ENCODE measurements at regions not wholly inside any gene's neighbourhood (a gene's known extent, or its start where the extent isn't known, plus 50 kb on each side); places are given as distances from the start of the nearest gene placed in this dataset.

- H3K4me1 Mint-ChIP-seq (ENCODE audit: low read depth): no peaks in the 10 kb centered on the region
- POLR2A ChIA-PET: no interaction called here
- CTCF ChIA-PET: no interaction called here
- no peak for DNase-seq
- H3K36me3 Mint-ChIP-seq: no peaks in the 10 kb centered on the region
- intact Hi-C loops (cut with micrococcal nuclease): no loop called here
- H3K9me3 Mint-ChIP-seq: no peaks in the 10 kb centered on the region
- no peak overlapping the region for H3K27ac Mint-ChIP-seq
- peaks cover 8% of the 10 kb centered on the region for H3K27me3 Mint-ChIP-seq
- H3K4me3 Mint-ChIP-seq: no peak overlapping the region
Measured at GRCh38 chr12:58159941-58160340, 218.6 kb downstream of the ATP23 start.

- POLR2A ChIA-PET: no interaction called here
- no peaks in the 10 kb centered on the region for H3K36me3 Mint-ChIP-seq
- H3K4me3 Mint-ChIP-seq: no peak overlapping the region
- H3K9me3 Mint-ChIP-seq: no peaks in the 10 kb centered on the region
- H3K4me1 Mint-ChIP-seq (ENCODE audit: low read depth): no peaks in the 10 kb centered on the region
- peaks cover 12% of the 10 kb centered on the region for H3K27me3 Mint-ChIP-seq
- no peak overlapping the region for H3K27ac Mint-ChIP-seq
- DNase-seq: no peak
- intact Hi-C loops (cut with micrococcal nuclease): no loop called here
- CTCF ChIA-PET: interaction anchor here (0.7 kb wide), 1 partner anchor 136 kb away, joined by 3 read pairs; no protein-coding TSS in a partner anchor
Measured at GRCh38 chr12:58161773-58162172, 220.4 kb downstream of the ATP23 start.

- no peaks in the 10 kb centered on the region for H3K9me3 Mint-ChIP-seq
- ChIA-PET CTCF (no interaction called here), POLR2A (no interaction called here)
- H3K27me3 Mint-ChIP-seq: peaks cover 12% of the 10 kb centered on the region
- H3K27ac Mint-ChIP-seq: no peak overlapping the region
- DNase-seq: no peak
- no peaks in the 10 kb centered on the region for H3K4me1 Mint-ChIP-seq (ENCODE audit: low read depth)
- no peak overlapping the region for H3K4me3 Mint-ChIP-seq
- intact Hi-C loops (cut with micrococcal nuclease): no loop called here
- no peaks in the 10 kb centered on the region for H3K36me3 Mint-ChIP-seq
Measured at GRCh38 chr12:58163021-58163420, 221.7 kb downstream of the ATP23 start.

GRCh38 chr12:58166643-58167042, 225.3 kb downstream of the ATP23 start:
- DNase-seq: no peak
- CTCF ChIA-PET: no interaction called here
- Mint-ChIP-seq H3K4me3 (no peak overlapping the region), H3K4me1 (ENCODE audit: low read depth) (no peaks in the 10 kb centered on the region), H3K9me3 (no peaks in the 10 kb centered on the region), H3K36me3 (no peaks in the 10 kb centered on the region), H3K27ac (no peak overlapping the region), H3K27me3 (peaks cover 6% of the 10 kb centered on the region)
- intact Hi-C loops (cut with micrococcal nuclease): no loop called here
- POLR2A ChIA-PET: no interaction called here

- H3K4me3 Mint-ChIP-seq: no peak overlapping the region
- ChIA-PET CTCF (no interaction called here), POLR2A (no interaction called here)
- DNase-seq: no peak
- intact Hi-C loops (cut with micrococcal nuclease): no loop called here
- H3K27me3 Mint-ChIP-seq: peaks cover 6% of the 10 kb centered on the region
- H3K36me3 Mint-ChIP-seq: no peaks in the 10 kb centered on the region
- no peaks in the 10 kb centered on the region for H3K4me1 Mint-ChIP-seq (ENCODE audit: low read depth)
- no peak overlapping the region for H3K27ac Mint-ChIP-seq
- H3K9me3 Mint-ChIP-seq: no peaks in the 10 kb centered on the region
Measured at GRCh38 chr12:58167622-58168021, 226.3 kb downstream of the ATP23 start.

- H3K9me3 Mint-ChIP-seq: no peaks in the 10 kb centered on the region
- no peaks in the 10 kb centered on the region for H3K36me3 Mint-ChIP-seq
- H3K27ac Mint-ChIP-seq: no peak overlapping the region
- POLR2A ChIA-PET: no interaction called here
- no peak overlapping the region for H3K4me3 Mint-ChIP-seq
- peaks cover 6% of the 10 kb centered on the region for H3K27me3 Mint-ChIP-seq
- intact Hi-C loops (cut with micrococcal nuclease): no loop called here
- H3K4me1 Mint-ChIP-seq (ENCODE audit: low read depth): no peaks in the 10 kb centered on the region
- CTCF ChIA-PET: no interaction called here
- DNase-seq: no peak
Measured at GRCh38 chr12:58169826-58170225, 228.5 kb downstream of the ATP23 start.

- H3K4me3 Mint-ChIP-seq: no peak overlapping the region
- H3K9me3 Mint-ChIP-seq: no peaks in the 10 kb centered on the region
- peaks cover 8% of the 10 kb centered on the region for H3K27me3 Mint-ChIP-seq
- CTCF ChIA-PET: no interaction called here
- POLR2A ChIA-PET: no interaction called here
- H3K36me3 Mint-ChIP-seq: no peaks in the 10 kb centered on the region
- H3K27ac Mint-ChIP-seq: no peak overlapping the region
- DNase-seq: no peak
- intact Hi-C loops (cut with micrococcal nuclease): no loop called here
- H3K4me1 Mint-ChIP-seq (ENCODE audit: low read depth): no peaks in the 10 kb centered on the region
Measured at GRCh38 chr12:58171914-58172313, 230.5 kb downstream of the ATP23 start.

- H3K4me1 Mint-ChIP-seq (ENCODE audit: low read depth): no peaks in the 10 kb centered on the region
Measured at GRCh38 chr12:58172433-58173073, 231.2 kb downstream of the ATP23 start.

GRCh38 chr12:58174316-58174715, 232.9 kb downstream of the ATP23 start:
- Mint-ChIP-seq H3K27ac (no peak overlapping the region), H3K36me3 (no peaks in the 10 kb centered on the region), H3K4me1 (ENCODE audit: low read depth) (no peaks in the 10 kb centered on the region), H3K4me3 (no peak overlapping the region), H3K27me3 (peaks cover 14% of the 10 kb centered on the region), H3K9me3 (no peaks in the 10 kb centered on the region)
- intact Hi-C loops (cut with micrococcal nuclease): no loop called here
- no peak for DNase-seq
- ChIA-PET CTCF (no interaction called here), POLR2A (no interaction called here)

More at GRCh38 chr12:58172433-58173073, 231.2 kb downstream of the ATP23 start:
- H3K4me3 Mint-ChIP-seq: no peak overlapping the region
- intact Hi-C loops (cut with micrococcal nuclease): no loop called here
- H3K27me3 Mint-ChIP-seq: peaks cover 12% of the 10 kb centered on the region
- H3K9me3 Mint-ChIP-seq: no peaks in the 10 kb centered on the region
- no peak overlapping the region for H3K27ac Mint-ChIP-seq
- ChIA-PET CTCF (no interaction called here), POLR2A (no interaction called here)
- DNase-seq: no peak
- H3K36me3 Mint-ChIP-seq: no peaks in the 10 kb centered on the region

GRCh38 chr12:58176296-58176869, 235.0 kb downstream of the ATP23 start:
- intact Hi-C loops (cut with micrococcal nuclease): no loop called here
- Mint-ChIP-seq H3K9me3 (no peaks in the 10 kb centered on the region), H3K4me1 (ENCODE audit: low read depth) (no peaks in the 10 kb centered on the region), H3K27me3 (peaks cover 18% of the 10 kb centered on the region), H3K36me3 (no peaks in the 10 kb centered on the region), H3K4me3 (no peak overlapping the region), H3K27ac (no peak overlapping the region)
- CTCF ChIA-PET: interaction anchor here (1.1 kb wide), 1 partner anchor 19 kb away, joined by 3 read pairs; no protein-coding TSS in a partner anchor
- POLR2A ChIA-PET: no interaction called here
- DNase-seq: no peak

- CTCF ChIA-PET: no interaction called here
- DNase-seq: no peak
Measured at GRCh38 chr12:58177366-58177765, 236.0 kb downstream of the ATP23 start.

GRCh38 chr12:58184212-58184611, 242.8 kb downstream of the ATP23 start:
- no peak overlapping the region for H3K27ac Mint-ChIP-seq
- H3K36me3 Mint-ChIP-seq: no peaks in the 10 kb centered on the region
- intact Hi-C loops (cut with micrococcal nuclease): no loop called here
- H3K4me3 Mint-ChIP-seq: no peak overlapping the region
- no peak for DNase-seq
- peaks cover 9% of the 10 kb centered on the region for H3K9me3 Mint-ChIP-seq
- peaks cover 12% of the 10 kb centered on the region for H3K27me3 Mint-ChIP-seq
- ChIA-PET CTCF (no interaction called here), POLR2A (no interaction called here)
- no peaks in the 10 kb centered on the region for H3K4me1 Mint-ChIP-seq (ENCODE audit: low read depth)

More at GRCh38 chr12:58177366-58177765, 236.0 kb downstream of the ATP23 start:
- H3K9me3 Mint-ChIP-seq: no peaks in the 10 kb centered on the region
- no peaks in the 10 kb centered on the region for H3K4me1 Mint-ChIP-seq (ENCODE audit: low read depth)
- H3K36me3 Mint-ChIP-seq: no peaks in the 10 kb centered on the region
- no peak overlapping the region for H3K27ac Mint-ChIP-seq
- POLR2A ChIA-PET: no interaction called here
- intact Hi-C loops (cut with micrococcal nuclease): no loop called here
- peaks cover 22% of the 10 kb centered on the region for H3K27me3 Mint-ChIP-seq
- H3K4me3 Mint-ChIP-seq: no peak overlapping the region

- POLR2A ChIA-PET: no interaction called here
- Mint-ChIP-seq H3K36me3 (no peaks in the 10 kb centered on the region), H3K4me3 (no peak overlapping the region), H3K27ac (no peak overlapping the region), H3K27me3 (peaks cover 6% of the 10 kb centered on the region), H3K9me3 (peaks cover 9% of the 10 kb centered on the region), H3K4me1 (ENCODE audit: low read depth) (no peaks in the 10 kb centered on the region)
- CTCF ChIA-PET: no interaction called here
- no peak for DNase-seq
- intact Hi-C loops (cut with micrococcal nuclease): no loop called here
Measured at GRCh38 chr12:58186401-58186800, 245.0 kb downstream of the ATP23 start.

All from activated CD4-positive, alpha-beta memory T cell treated with anti-CD3 and anti-CD28 coated beads for 36 hours (primary cell).